M059J (cell line): ENCODE measurements at regions not wholly inside any gene's neighbourhood (a gene's known extent, or its start where the extent isn't known, plus 50 kb on each side); places are given as distances from the start of the nearest gene placed in this dataset.
A peak's percentile ranks its signal among the peaks of the same experiment; 100 is the strongest.
"Not testable (repeated sequence)": the region's sequence is repeated elsewhere in the genome, so short reads cannot be mapped to it uniquely, and the experiment has no call there.

Experiments used
- DNase-seq: peaks from one replicate; pipeline ENCODE4 v3.0.0-alpha.2; 2012; ENCODE audit warnings: low read depth

GRCh38 chr3:71928212-71928611 is 143.3 kb upstream of the PROK2 start:
- DNase-seq: no peak

- no peak for DNase-seq
Observed at GRCh38 chr3:71927505-71928066, 142.6 kb upstream of the PROK2 start.

- no peak for DNase-seq
Observed at GRCh38 chr3:71926616-71927015, 141.7 kb upstream of the PROK2 start.

GRCh38 chr3:71926262-71926600 is 141.3 kb upstream of the PROK2 start:
- peak; percentile 8 for DNase-seq

GRCh38 chr3:71925511-71926261 is 140.7 kb upstream of the PROK2 start:
- DNase-seq: not testable (repeated sequence)

- DNase-seq: no peak
Observed at GRCh38 chr3:71924721-71925120, 139.8 kb upstream of the PROK2 start.

- no peak for DNase-seq
Observed at GRCh38 chr3:71921036-71921435, 136.1 kb upstream of the PROK2 start.

- no peak for DNase-seq
Observed at GRCh38 chr3:71919572-71919971, 134.6 kb upstream of the PROK2 start.

GRCh38 chr3:71917545-71917944 is 132.6 kb upstream of the PROK2 start:
- no peak for DNase-seq

GRCh38 chr3:71916747-71917369 is 131.9 kb upstream of the PROK2 start:
- no peak for DNase-seq

GRCh38 chr3:71912839-71913495 is 128.0 kb upstream of the PROK2 start:
- no peak for DNase-seq

- no peak for DNase-seq
Observed at GRCh38 chr3:71910108-71910507, 125.2 kb upstream of the PROK2 start.

GRCh38 chr3:71907996-71908395 is 123.0 kb upstream of the PROK2 start:
- DNase-seq: no peak

- DNase-seq: no peak
Observed at GRCh38 chr3:71906976-71907375, 122.0 kb upstream of the PROK2 start.

GRCh38 chr3:71905426-71905825 is 120.5 kb upstream of the PROK2 start:
- DNase-seq: no peak

GRCh38 chr3:71903936-71904335 is 119.0 kb upstream of the PROK2 start:
- no peak for DNase-seq

GRCh38 chr3:71903112-71903495 is 118.2 kb upstream of the PROK2 start:
- no peak for DNase-seq

GRCh38 chr3:71902258-71903111 is 117.5 kb upstream of the PROK2 start:
- no peak for DNase-seq

GRCh38 chr3:71901645-71902044 is 116.7 kb upstream of the PROK2 start:
- DNase-seq: no peak

- DNase-seq: no peak
Observed at GRCh38 chr3:71900057-71900456, 115.1 kb upstream of the PROK2 start.

- no peak for DNase-seq
Observed at GRCh38 chr3:71896751-71897150, 111.8 kb upstream of the PROK2 start.
